ENCODE measurements at regions not wholly inside any gene's neighbourhood (a gene's known extent, or its start where the extent isn't known, plus 50 kb on each side); places are given as distances from the start of the nearest gene placed in this dataset.

DNA sequence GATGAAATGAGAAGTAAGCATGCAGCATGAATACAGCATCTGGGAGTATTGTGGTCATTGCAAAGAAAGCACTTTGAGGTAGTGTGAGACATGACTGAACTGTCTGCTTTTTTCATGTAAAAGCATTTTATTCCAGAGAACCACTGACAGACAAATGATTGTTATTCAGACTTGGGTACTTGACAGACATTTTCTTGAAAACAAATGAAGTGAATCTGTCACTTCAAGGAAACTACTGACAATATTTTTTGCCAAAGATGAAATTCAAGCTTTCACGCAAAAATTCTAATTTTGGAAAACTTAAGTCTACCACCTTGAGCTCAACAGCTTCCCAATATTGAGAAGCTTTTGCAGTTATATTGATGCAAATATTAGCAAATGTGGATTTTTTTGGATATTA, 255.7 kb downstream of the ARL6IP6 start:
- TF ChIP-seq, protein P1, sequence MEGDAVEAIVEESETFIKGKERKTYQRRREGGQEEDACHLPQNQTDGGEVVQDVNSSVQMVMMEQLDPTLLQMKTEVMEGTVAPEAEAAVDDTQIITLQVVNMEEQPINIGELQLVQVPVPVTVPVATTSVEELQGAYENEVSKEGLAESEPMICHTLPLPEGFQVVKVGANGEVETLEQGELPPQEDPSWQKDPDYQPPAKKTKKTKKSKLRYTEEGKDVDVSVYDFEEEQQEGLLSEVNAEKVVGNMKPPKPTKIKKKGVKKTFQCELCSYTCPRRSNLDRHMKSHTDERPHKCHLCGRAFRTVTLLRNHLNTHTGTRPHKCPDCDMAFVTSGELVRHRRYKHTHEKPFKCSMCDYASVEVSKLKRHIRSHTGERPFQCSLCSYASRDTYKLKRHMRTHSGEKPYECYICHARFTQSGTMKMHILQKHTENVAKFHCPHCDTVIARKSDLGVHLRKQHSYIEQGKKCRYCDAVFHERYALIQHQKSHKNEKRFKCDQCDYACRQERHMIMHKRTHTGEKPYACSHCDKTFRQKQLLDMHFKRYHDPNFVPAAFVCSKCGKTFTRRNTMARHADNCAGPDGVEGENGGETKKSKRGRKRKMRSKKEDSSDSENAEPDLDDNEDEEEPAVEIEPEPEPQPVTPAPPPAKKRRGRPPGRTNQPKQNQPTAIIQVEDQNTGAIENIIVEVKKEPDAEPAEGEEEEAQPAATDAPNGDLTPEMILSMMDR (IDR thresholded peaks at IDR 0.05): no peak
- TF ChIP-seq POLR2A (IDR thresholded peaks at IDR 0.05): no peak
